Sciatic nerve (tissue), 2 donors: ENCODE measurements at regions not wholly inside any gene's neighbourhood (a gene's known extent, or its start where the extent isn't known, plus 50 kb on each side); places are given as distances from the start of the nearest gene placed in this dataset.

ENCODE experiments used
- ATAC-seq: fragments of 200-7000 bp; cut with Tn5 transposase; one replicate; pipeline ENCODE4 v1.9.1; 2020; ENCODE audit warnings: mild to moderate bottlenecking, moderate library complexity
- DNase-seq: peaks from one replicate; pipeline ENCODE4 v3.0.0-alpha.2; 2020; ENCODE audit warnings: low spot score
- intact Hi-C: fragments of 100-400 bp; cut with DNase I; formaldehyde crosslinking; loops from one replicate; pipeline ENCODE4 v1.14.2; 2022
- donor health status: DM: no; HTN: no; CAD: no.
- donor health status: DM: no; HTN: no; CAD: no.

- DNase-seq = no peak
- intact Hi-C loops = no loop called here
- no peak for ATAC-seq
Measured at GRCh38 chr9:118252027-118252426, 547.8 kb downstream of the TLR4 start.

GRCh38 chr9:118262191-118262590 is 558.0 kb downstream of the TLR4 start:
- intact Hi-C loops = no loop called here
- DNase-seq = no peak
- ATAC-seq = no peak

GRCh38 chr9:118263949-118264348 is 559.7 kb downstream of the TLR4 start:
- intact Hi-C loops = no loop called here
- ATAC-seq (no peak), DNase-seq (no peak)

- intact Hi-C loops = no loop called here
- no peak for ATAC-seq
- no peak for DNase-seq
Measured at GRCh38 chr9:118268046-118268445, 563.8 kb downstream of the TLR4 start.

- intact Hi-C loops = no loop called here
- ATAC-seq = no peak
- no peak for DNase-seq
Measured at GRCh38 chr9:118269623-118270022, 565.4 kb downstream of the TLR4 start.

GRCh38 chr9:118271331-118271730 is 567.1 kb downstream of the TLR4 start:
- ATAC-seq = no peak
- no peak for DNase-seq
- intact Hi-C loops = no loop called here

GRCh38 chr9:118271936-118272335 is 567.7 kb downstream of the TLR4 start:
- no peak for DNase-seq
- no peak for ATAC-seq
- intact Hi-C loops = no loop called here

- ATAC-seq (no peak), DNase-seq (no peak)
- intact Hi-C loops = no loop called here
Measured at GRCh38 chr9:118273048-118273447, 568.8 kb downstream of the TLR4 start.

- DNase-seq (no peak), ATAC-seq (no peak)
- intact Hi-C loops = no loop called here
Measured at GRCh38 chr9:118276784-118277183, 572.6 kb downstream of the TLR4 start.

GRCh38 chr9:118281772-118282171 is 577.6 kb downstream of the TLR4 start:
- DNase-seq (no peak), ATAC-seq (no peak)
- intact Hi-C loops = no loop called here

GRCh38 chr9:118283488-118283887 is 579.3 kb downstream of the TLR4 start:
- intact Hi-C loops = no loop called here
- ATAC-seq (no peak), DNase-seq (no peak)

- ATAC-seq (no peak), DNase-seq (no peak)
- intact Hi-C loops = no loop called here
Measured at GRCh38 chr9:118290116-118290515, 585.9 kb downstream of the TLR4 start.

- intact Hi-C loops = no loop called here
- ATAC-seq = no peak
Measured at GRCh38 chr9:118295413-118295812, 591.2 kb downstream of the TLR4 start.

GRCh38 chr9:118302721-118303120 is 598.5 kb downstream of the TLR4 start:
- intact Hi-C loops = no loop called here
- DNase-seq (no peak), ATAC-seq (no peak)

More at GRCh38 chr9:118295413-118295812, 591.2 kb downstream of the TLR4 start:
- DNase-seq = no peak

GRCh38 chr9:118303216-118303615 is 599.0 kb downstream of the TLR4 start:
- ATAC-seq (no peak), DNase-seq (no peak)
- intact Hi-C loops = no loop called here

GRCh38 chr9:118305331-118305730 is 601.1 kb downstream of the TLR4 start:
- DNase-seq = no peak
- intact Hi-C loops = no loop called here
- ATAC-seq = no peak

- no peak for ATAC-seq
- intact Hi-C loops = no loop called here
- no peak for DNase-seq
Measured at GRCh38 chr9:118306801-118307200, 602.6 kb downstream of the TLR4 start.

- intact Hi-C loops = no loop called here
- ATAC-seq (no peak), DNase-seq (no peak)
Measured at GRCh38 chr9:118313965-118314364, 609.8 kb downstream of the TLR4 start.

- ATAC-seq (no peak), DNase-seq (no peak)
- intact Hi-C loops = no loop called here
Measured at GRCh38 chr9:118316831-118317343, 612.7 kb downstream of the TLR4 start.

- ATAC-seq = no peak
- no peak for DNase-seq
- intact Hi-C loops = no loop called here
Measured at GRCh38 chr9:118318770-118319431, 614.7 kb downstream of the TLR4 start.

GRCh38 chr9:118321788-118322187 is 617.6 kb downstream of the TLR4 start:
- ATAC-seq = no peak
- no peak for DNase-seq
- intact Hi-C loops = no loop called here
